ENCODE measurements at regions not wholly inside any gene's neighbourhood (a gene's known extent, or its start where the extent isn't known, plus 50 kb on each side); places are given as distances from the start of the nearest gene placed in this dataset.

DNA sequence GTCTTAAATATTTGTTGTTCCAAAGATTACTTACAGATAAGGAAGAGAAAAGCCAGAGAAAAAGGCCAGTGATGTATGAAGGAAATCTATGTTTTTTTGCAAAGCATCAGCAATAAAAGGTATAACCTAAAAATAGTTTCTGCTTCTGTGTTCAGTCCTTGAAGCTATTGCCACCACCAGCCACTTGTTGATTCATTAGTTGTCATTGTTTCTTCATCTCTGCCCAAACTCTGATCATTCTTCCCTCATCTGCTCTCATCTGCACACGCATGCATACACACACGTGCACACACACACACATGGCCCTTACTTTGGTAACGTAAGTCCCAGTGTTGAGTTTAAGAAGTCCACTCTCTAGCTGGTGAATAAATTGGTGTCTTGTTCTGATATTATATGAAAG, 540.7 kb downstream of the GATA3 start:
- DNase-seq: no peak
- Histone ChIP-seq H3K4me3 (ENCODE audit: low read length) (no peak overlapping the region), H3K4me2 (ENCODE audit: low read length) (no peak overlapping the region), H3K27ac (ENCODE audit: low read depth, low read length) (no peak overlapping the region), H3K23ac (ENCODE audit: low read length) (no peak overlapping the region), H3K79me1 (ENCODE audit: low read length) (no peaks in the 10 kb centered on the region), H3K79me2 (ENCODE audit: control insufficient read depth, insufficient read depth, low read length) (no peaks in the 10 kb centered on the region), H3K4ac (ENCODE audit: low read depth, low read length) (no peak overlapping the region), H4K5ac (ENCODE audit: low read length) (no peak overlapping the region), H2AK5ac (ENCODE audit: low read length) (no peak overlapping the region), H2BK15ac (replicated peaks; ENCODE audit: low read depth) (no peak overlapping the region), H2BK5ac (ENCODE audit: low read length) (no peak overlapping the region), H3K4me1 (ENCODE audit: control insufficient read depth, low read depth, low read length) (no peaks in the 10 kb centered on the region), H2BK120ac (ENCODE audit: low read depth, low read length) (no peak overlapping the region), H3K27me3 (ENCODE audit: insufficient read depth, low read length, poor library complexity) (no peaks in the 10 kb centered on the region), H3K36me3 (ENCODE audit: control insufficient read depth, insufficient read depth, low read length) (no peaks in the 10 kb centered on the region), H3K18ac (ENCODE audit: low read length) (no peak overlapping the region), H4K8ac (ENCODE audit: low read depth, low read length) (no peak overlapping the region), H3K56ac (ENCODE audit: low read length) (no peak overlapping the region), H3K9ac (ENCODE audit: low read length) (no peak overlapping the region)
- no CpG with 5 or more reads among the region's 3 CpGs for WGBS (ENCODE audit: extremely low coverage, insufficient coverage, low lambda C conversion rate)

DNA sequence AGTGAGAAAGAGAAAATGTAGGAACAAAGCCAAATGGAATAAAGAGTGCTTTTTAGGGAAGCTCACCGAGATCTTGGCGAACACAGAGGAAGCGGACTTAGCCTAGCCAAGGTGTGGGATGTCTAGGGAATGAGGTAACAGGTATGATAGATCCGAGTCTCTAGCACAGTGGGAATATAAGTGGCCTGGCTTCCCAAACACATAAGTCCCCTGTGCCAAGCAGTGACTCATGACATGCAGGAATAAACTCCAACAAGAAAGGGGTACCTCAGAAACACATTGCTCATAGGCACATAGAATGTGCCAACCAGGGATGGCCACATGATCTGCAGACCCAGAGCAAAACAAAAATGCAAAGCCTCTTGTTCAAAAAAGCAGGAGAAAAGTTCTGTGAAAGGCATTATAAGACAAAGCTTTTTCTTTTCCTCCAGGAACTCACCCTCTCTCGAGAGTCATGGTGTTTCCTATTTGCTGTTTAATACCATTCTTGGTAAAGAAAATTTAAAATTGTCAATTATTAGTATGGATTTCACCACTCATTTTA, 542.5 kb downstream of the GATA3 start:
- no peak overlapping the region for H3K4me3 ChIP-seq (ENCODE audit: low read length)
- no peaks in the 10 kb centered on the region for H3K79me1 ChIP-seq (ENCODE audit: low read length)
- H2BK5ac ChIP-seq (ENCODE audit: low read length): no peak overlapping the region
- DNase-seq: peak; percentile 4
- H2AK5ac ChIP-seq (ENCODE audit: low read length): no peak overlapping the region
- no peak overlapping the region for H3K4me2 ChIP-seq (ENCODE audit: low read length)
- H3K9ac ChIP-seq (ENCODE audit: low read length): no peak overlapping the region
- H3K27ac ChIP-seq (ENCODE audit: low read depth, low read length): no peak overlapping the region
- no peaks in the 10 kb centered on the region for H3K4me1 ChIP-seq (ENCODE audit: control insufficient read depth, low read depth, low read length)
- H3K4ac ChIP-seq (ENCODE audit: low read depth, low read length): no peak overlapping the region
- no peak overlapping the region for H2BK120ac ChIP-seq (ENCODE audit: low read depth, low read length)
- no peak overlapping the region for H2BK15ac ChIP-seq (replicated peaks; ENCODE audit: low read depth)
- H3K56ac ChIP-seq (ENCODE audit: low read length): no peak overlapping the region
- no peak overlapping the region for H3K23ac ChIP-seq (ENCODE audit: low read length)
- H4K5ac ChIP-seq (ENCODE audit: low read length): no peak overlapping the region
- no CpG with 5 or more reads among the region's 5 CpGs for WGBS (ENCODE audit: extremely low coverage, insufficient coverage, low lambda C conversion rate)
- H3K18ac ChIP-seq (ENCODE audit: low read length): no peak overlapping the region
- H3K36me3 ChIP-seq (ENCODE audit: control insufficient read depth, insufficient read depth, low read length): no peaks in the 10 kb centered on the region
- no peaks in the 10 kb centered on the region for H3K27me3 ChIP-seq (ENCODE audit: insufficient read depth, low read length, poor library complexity)
- H3K79me2 ChIP-seq (ENCODE audit: control insufficient read depth, insufficient read depth, low read length): no peaks in the 10 kb centered on the region
- no peak overlapping the region for H4K8ac ChIP-seq (ENCODE audit: low read depth, low read length)

DNA sequence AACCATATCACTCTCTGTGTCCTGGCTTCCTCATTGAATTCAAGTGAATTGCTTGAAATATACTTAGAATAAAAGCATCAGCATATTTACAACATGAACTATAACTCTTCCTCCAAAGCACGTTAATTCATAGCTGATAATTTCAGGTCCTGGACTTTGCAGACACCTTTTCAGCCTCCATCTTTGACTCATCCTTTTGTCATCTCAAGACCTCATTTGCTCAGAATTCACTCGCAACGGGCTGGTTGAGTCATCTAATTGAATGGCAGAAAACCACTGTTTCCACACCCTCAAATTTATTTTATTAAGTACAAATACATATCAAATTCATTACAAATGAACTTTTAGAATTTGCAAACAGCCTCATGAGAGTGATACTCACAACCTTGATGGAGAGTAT, 545.7 kb downstream of the GATA3 start:
- no peak overlapping the region for H3K23ac ChIP-seq (ENCODE audit: low read length)
- no peak overlapping the region for H3K4me3 ChIP-seq (ENCODE audit: low read length)
- no peaks in the 10 kb centered on the region for H3K79me2 ChIP-seq (ENCODE audit: control insufficient read depth, insufficient read depth, low read length)
- no peak for DNase-seq
- H2BK5ac ChIP-seq (ENCODE audit: low read length): no peak overlapping the region
- no peaks in the 10 kb centered on the region for H3K79me1 ChIP-seq (ENCODE audit: low read length)
- no peak overlapping the region for H3K4me2 ChIP-seq (ENCODE audit: low read length)
- no peak overlapping the region for H2BK15ac ChIP-seq (replicated peaks; ENCODE audit: low read depth)
- no peak overlapping the region for H3K4ac ChIP-seq (ENCODE audit: low read depth, low read length)
- no peaks in the 10 kb centered on the region for H3K27me3 ChIP-seq (ENCODE audit: insufficient read depth, low read length, poor library complexity)
- H4K8ac ChIP-seq (ENCODE audit: low read depth, low read length): no peak overlapping the region
- no peaks in the 10 kb centered on the region for H3K36me3 ChIP-seq (ENCODE audit: control insufficient read depth, insufficient read depth, low read length)
- H2AK5ac ChIP-seq (ENCODE audit: low read length): no peak overlapping the region
- H4K5ac ChIP-seq (ENCODE audit: low read length): no peak overlapping the region
- WGBS (ENCODE audit: extremely low coverage, insufficient coverage, low lambda C conversion rate): no CpG with 5 or more reads among the region's 3 CpGs
- no peak overlapping the region for H3K27ac ChIP-seq (ENCODE audit: low read depth, low read length)
- no peak overlapping the region for H3K9ac ChIP-seq (ENCODE audit: low read length)
- no peak overlapping the region for H3K56ac ChIP-seq (ENCODE audit: low read length)
- H2BK120ac ChIP-seq (ENCODE audit: low read depth, low read length): no peak overlapping the region
- no peaks in the 10 kb centered on the region for H3K4me1 ChIP-seq (ENCODE audit: control insufficient read depth, low read depth, low read length)
- H3K18ac ChIP-seq (ENCODE audit: low read length): no peak overlapping the region

DNA sequence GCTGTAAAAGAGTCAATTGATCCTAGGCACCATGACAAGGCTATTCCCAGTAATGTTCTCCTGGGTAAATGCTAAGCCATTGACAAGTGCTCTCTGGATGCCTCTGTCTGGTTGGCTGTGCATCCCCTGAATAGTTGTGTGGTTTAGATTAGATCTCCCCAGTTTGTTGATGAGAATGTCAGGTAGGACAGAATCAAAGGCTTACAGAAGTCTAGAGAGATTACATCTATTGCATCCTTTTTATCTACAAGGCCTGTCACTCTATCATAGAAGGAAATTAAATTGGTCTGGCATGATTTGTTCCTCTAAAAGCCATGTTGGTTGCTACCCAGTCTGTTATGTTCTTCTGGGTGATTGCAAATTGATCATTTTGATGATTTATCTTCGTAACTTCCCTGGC, 548.3 kb downstream of the GATA3 start:
- Histone ChIP-seq H3K27me3 (ENCODE audit: insufficient read depth, low read length, poor library complexity) (no peaks in the 10 kb centered on the region), H3K4ac (ENCODE audit: low read depth, low read length) (no peak overlapping the region), H4K5ac (ENCODE audit: low read length) (no peak overlapping the region), H3K56ac (ENCODE audit: low read length) (no peak overlapping the region), H3K27ac (ENCODE audit: low read depth, low read length) (no peak overlapping the region), H3K4me2 (ENCODE audit: low read length) (no peak overlapping the region), H2BK5ac (ENCODE audit: low read length) (no peak overlapping the region), H3K4me1 (ENCODE audit: control insufficient read depth, low read depth, low read length) (no peaks in the 10 kb centered on the region), H3K9ac (ENCODE audit: low read length) (no peak overlapping the region), H3K18ac (ENCODE audit: low read length) (no peak overlapping the region), H2BK120ac (ENCODE audit: low read depth, low read length) (no peak overlapping the region), H3K36me3 (ENCODE audit: control insufficient read depth, insufficient read depth, low read length) (no peaks in the 10 kb centered on the region), H2BK15ac (replicated peaks; ENCODE audit: low read depth) (no peak overlapping the region), H4K8ac (ENCODE audit: low read depth, low read length) (no peak overlapping the region), H3K79me2 (ENCODE audit: control insufficient read depth, insufficient read depth, low read length) (no peaks in the 10 kb centered on the region), H3K4me3 (ENCODE audit: low read length) (no peak overlapping the region), H3K23ac (ENCODE audit: low read length) (no peak overlapping the region), H2AK5ac (ENCODE audit: low read length) (no peak overlapping the region), H3K79me1 (ENCODE audit: low read length) (no peaks in the 10 kb centered on the region)
- WGBS (ENCODE audit: extremely low coverage, insufficient coverage, low lambda C conversion rate): no CpG with 5 or more reads among the region's 1 CpG
- no peak for DNase-seq

DNA sequence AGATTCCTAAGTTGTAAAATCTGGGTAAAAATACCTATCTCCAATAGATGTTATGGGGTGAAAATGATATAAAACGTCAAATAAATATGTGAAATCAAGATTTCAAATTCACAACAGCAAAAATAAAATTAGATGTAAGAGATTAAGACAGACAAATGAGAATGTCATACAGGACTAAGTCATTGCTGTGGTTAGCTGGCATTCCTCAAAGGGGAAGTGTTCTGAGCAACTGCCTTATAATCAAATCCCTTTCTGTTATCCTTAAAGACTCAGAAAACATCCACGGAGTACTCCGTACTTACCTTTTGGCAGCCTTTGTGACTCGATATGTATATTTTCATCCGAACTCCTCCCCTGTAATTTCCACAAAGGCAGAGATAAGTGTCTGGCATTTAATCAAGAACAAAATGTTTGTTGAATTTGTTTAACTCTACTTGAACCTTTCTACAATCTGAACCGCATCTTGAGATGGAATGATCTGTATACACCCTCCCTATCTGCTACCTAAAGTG, 559.6 kb downstream of the GATA3 start:
- H4K8ac ChIP-seq (ENCODE audit: low read depth, low read length): no peak overlapping the region
- no peak overlapping the region for H3K27ac ChIP-seq (ENCODE audit: low read depth, low read length)
- no peak overlapping the region for H3K18ac ChIP-seq (ENCODE audit: low read length)
- no peaks in the 10 kb centered on the region for H3K79me2 ChIP-seq (ENCODE audit: control insufficient read depth, insufficient read depth, low read length)
- H3K4me2 ChIP-seq (ENCODE audit: low read length): no peak overlapping the region
- H3K27me3 ChIP-seq (ENCODE audit: insufficient read depth, low read length, poor library complexity): no peaks in the 10 kb centered on the region
- no peak overlapping the region for H3K56ac ChIP-seq (ENCODE audit: low read length)
- no CpG with 5 or more reads among the region's 6 CpGs for WGBS (ENCODE audit: extremely low coverage, insufficient coverage, low lambda C conversion rate)
- no peak overlapping the region for H2BK15ac ChIP-seq (replicated peaks; ENCODE audit: low read depth)
- no peak overlapping the region for H2AK5ac ChIP-seq (ENCODE audit: low read length)
- no peak overlapping the region for H3K23ac ChIP-seq (ENCODE audit: low read length)
- no peak overlapping the region for H3K9ac ChIP-seq (ENCODE audit: low read length)
- no peak overlapping the region for H2BK120ac ChIP-seq (ENCODE audit: low read depth, low read length)
- DNase-seq: no peak
- no peaks in the 10 kb centered on the region for H3K4me1 ChIP-seq (ENCODE audit: control insufficient read depth, low read depth, low read length)
- H2BK5ac ChIP-seq (ENCODE audit: low read length): no peak overlapping the region
- no peak overlapping the region for H3K4ac ChIP-seq (ENCODE audit: low read depth, low read length)
- H4K5ac ChIP-seq (ENCODE audit: low read length): no peak overlapping the region
- no peaks in the 10 kb centered on the region for H3K79me1 ChIP-seq (ENCODE audit: low read length)
- no peak overlapping the region for H3K4me3 ChIP-seq (ENCODE audit: low read length)
- H3K36me3 ChIP-seq (ENCODE audit: control insufficient read depth, insufficient read depth, low read length): no peaks in the 10 kb centered on the region

DNA sequence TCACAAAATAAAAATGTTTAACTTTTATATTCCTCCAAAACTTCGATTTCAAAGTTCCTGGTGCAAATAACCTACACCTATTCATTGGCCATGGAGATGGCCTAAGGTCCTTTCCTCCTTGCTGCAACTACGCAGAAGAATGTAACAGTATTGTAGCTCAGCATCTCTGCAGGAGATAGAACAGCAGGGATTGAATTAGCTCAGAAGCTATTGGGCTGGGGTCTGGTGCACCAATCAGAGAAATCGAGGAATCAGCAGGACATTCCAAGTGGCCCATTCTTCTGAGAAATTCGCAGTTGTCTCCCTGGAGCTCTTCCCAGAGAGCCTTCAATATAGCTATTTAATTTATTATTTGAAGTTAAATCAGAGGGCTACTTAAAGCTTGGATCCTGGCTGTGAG, 560.6 kb downstream of the GATA3 start:
- no peaks in the 10 kb centered on the region for H3K27me3 ChIP-seq (ENCODE audit: insufficient read depth, low read length, poor library complexity)
- peak; percentile 51 for DNase-seq
- no peak overlapping the region for H2BK15ac ChIP-seq (replicated peaks; ENCODE audit: low read depth)
- no peak overlapping the region for H4K8ac ChIP-seq (ENCODE audit: low read depth, low read length)
- H3K4me3 ChIP-seq (ENCODE audit: low read length): no peak overlapping the region
- no CpG with 5 or more reads among the region's 4 CpGs for WGBS (ENCODE audit: extremely low coverage, insufficient coverage, low lambda C conversion rate)
- H3K4me1 ChIP-seq (ENCODE audit: control insufficient read depth, low read depth, low read length): no peaks in the 10 kb centered on the region
- no peak overlapping the region for H2BK120ac ChIP-seq (ENCODE audit: low read depth, low read length)
- no peaks in the 10 kb centered on the region for H3K36me3 ChIP-seq (ENCODE audit: control insufficient read depth, insufficient read depth, low read length)
- H3K27ac ChIP-seq (ENCODE audit: low read depth, low read length): no peak overlapping the region
- no peak overlapping the region for H3K4ac ChIP-seq (ENCODE audit: low read depth, low read length)
- H3K23ac ChIP-seq (ENCODE audit: low read length): no peak overlapping the region
- H3K56ac ChIP-seq (ENCODE audit: low read length): no peak overlapping the region
- no peaks in the 10 kb centered on the region for H3K79me2 ChIP-seq (ENCODE audit: control insufficient read depth, insufficient read depth, low read length)
- H3K79me1 ChIP-seq (ENCODE audit: low read length): no peaks in the 10 kb centered on the region
- no peak overlapping the region for H2BK5ac ChIP-seq (ENCODE audit: low read length)
- no peak overlapping the region for H2AK5ac ChIP-seq (ENCODE audit: low read length)
- no peak overlapping the region for H3K9ac ChIP-seq (ENCODE audit: low read length)
- H3K18ac ChIP-seq (ENCODE audit: low read length): no peak overlapping the region
- no peak overlapping the region for H4K5ac ChIP-seq (ENCODE audit: low read length)
- H3K4me2 ChIP-seq (ENCODE audit: low read length): no peak overlapping the region

Data from mesendoderm (in vitro differentiated cells).